ENCODE measurements at regions not wholly inside any gene's neighbourhood (a gene's known extent, or its start where the extent isn't known, plus 50 kb on each side); places are given as distances from the start of the nearest gene placed in this dataset.

DNA sequence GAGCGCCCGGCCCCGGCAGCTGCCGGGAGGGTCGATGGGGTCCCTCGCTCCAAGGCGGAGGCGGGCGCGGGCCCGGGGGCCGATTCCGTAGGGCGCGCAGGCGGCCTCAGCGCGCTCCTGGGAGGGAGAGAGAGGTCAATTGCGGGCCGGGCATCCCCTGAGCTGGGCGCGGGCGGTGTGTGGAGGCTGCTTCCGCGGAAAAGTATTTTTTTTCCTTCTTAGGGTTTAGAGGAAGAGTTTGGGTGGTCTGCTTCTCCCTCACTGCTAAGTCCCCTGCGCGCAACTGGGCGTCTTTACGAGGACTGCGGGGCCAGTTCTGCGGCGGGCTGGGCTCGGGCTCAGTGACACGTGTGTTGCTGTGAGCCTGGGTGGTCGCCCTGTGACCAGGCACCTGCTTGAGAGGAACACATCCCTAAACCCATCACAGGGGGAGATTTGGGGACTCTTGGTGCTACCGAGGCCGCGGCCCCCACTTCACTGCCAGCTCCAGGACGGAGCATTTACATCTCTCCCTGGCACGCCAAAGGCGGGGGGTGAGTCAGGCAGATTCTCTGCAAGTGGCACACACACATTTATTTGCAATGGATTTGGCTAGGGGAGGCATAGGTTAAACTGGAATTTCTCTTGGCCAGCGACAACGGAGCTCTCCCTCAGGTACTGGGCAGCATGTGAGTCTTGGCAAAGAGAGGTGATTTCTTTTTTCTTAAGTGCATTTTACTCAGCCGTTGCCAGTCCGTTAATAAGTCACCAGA lies 151.2 kb upstream of the SLC4A4 start:
- ATAC-seq (peak; percentile 40 to 58 (median 57)), DNase-seq (peak; percentile 19 to 71 (median 38))
- Histone ChIP-seq H3K36me3 (no peaks in the 10 kb centered on the region), H3K4me3 (peak overlapping the region; percentile 51 to 90 (median 76)), H3K9me3 (no peaks in the 10 kb centered on the region), H3K27me3 (peaks cover 0 to 37% (median 0%) of the 10 kb centered on the region in 9 donors), H3K27ac (peak overlapping the region; percentile 73 to 95 (median 85)), H3K4me1 (peaks cover 0 to 22% (median 7%) of the 10 kb centered on the region in 12 donors)
- TF ChIP-seq POLR2A (IDR thresholded peaks at IDR 0.05): no peak
- TF ChIP-seq, protein P1, sequence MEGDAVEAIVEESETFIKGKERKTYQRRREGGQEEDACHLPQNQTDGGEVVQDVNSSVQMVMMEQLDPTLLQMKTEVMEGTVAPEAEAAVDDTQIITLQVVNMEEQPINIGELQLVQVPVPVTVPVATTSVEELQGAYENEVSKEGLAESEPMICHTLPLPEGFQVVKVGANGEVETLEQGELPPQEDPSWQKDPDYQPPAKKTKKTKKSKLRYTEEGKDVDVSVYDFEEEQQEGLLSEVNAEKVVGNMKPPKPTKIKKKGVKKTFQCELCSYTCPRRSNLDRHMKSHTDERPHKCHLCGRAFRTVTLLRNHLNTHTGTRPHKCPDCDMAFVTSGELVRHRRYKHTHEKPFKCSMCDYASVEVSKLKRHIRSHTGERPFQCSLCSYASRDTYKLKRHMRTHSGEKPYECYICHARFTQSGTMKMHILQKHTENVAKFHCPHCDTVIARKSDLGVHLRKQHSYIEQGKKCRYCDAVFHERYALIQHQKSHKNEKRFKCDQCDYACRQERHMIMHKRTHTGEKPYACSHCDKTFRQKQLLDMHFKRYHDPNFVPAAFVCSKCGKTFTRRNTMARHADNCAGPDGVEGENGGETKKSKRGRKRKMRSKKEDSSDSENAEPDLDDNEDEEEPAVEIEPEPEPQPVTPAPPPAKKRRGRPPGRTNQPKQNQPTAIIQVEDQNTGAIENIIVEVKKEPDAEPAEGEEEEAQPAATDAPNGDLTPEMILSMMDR (IDR thresholded peaks at IDR 0.05): no peak
- 0 to 2% (median 1%) methylated on average over 32 to 45 of the region's 45 CpGs for WGBS, 4 donors
- intact Hi-C loops (cut with DNase I): loop anchor here in 9 of 10 donors (2.0 to 10.0 kb wide), 10 partner anchors 40 to 533 kb away; no protein-coding TSS in a partner anchor

DNA sequence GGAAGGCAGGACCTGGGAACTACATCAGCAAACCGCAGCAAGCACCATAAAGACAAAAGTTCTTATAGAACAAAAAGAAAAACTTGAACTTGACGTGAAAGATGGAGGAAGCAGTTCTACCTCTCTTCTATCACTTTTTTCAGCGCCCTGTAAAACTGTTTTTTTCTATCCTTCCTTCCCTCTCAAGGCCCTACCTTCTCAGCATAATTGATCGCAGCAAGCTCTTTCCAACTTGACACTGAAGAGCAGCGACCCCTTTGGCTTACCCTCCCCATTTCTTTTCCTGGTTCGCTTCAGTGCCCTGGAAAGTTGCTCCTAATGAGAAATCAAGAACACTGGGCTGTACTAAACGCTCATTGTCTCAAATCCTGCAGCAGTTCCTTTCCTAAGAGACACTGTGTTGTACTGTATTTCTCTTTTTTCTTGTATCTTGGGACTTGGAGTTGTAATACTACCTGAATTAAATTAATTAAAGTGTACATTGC lies 150.6 kb upstream of the SLC4A4 start:
- Histone ChIP-seq H3K36me3 (no peaks in the 10 kb centered on the region), H3K9me3 (no peaks in the 10 kb centered on the region), H3K4me3 (peak overlapping the region; percentile 51 to 90 (median 76)), H3K27me3 (peaks cover 0 to 37% (median 0%) of the 10 kb centered on the region in 9 donors), H3K27ac (peak overlapping the region in 11 of 12 donors; percentile 73 to 95 (median 86)), H3K4me1 (peaks cover 0 to 22% (median 7%) of the 10 kb centered on the region in 12 donors)
- 4 to 8% (median 6%) methylated on average over 7 of the region's 7 CpGs for WGBS, 4 donors
- intact Hi-C loops (cut with DNase I): loop anchor here in 9 of 10 donors (5.0 to 10.0 kb wide), 9 partner anchors 39 to 533 kb away; no protein-coding TSS in a partner anchor
- TF ChIP-seq POLR2A (IDR thresholded peaks at IDR 0.05): no peak
- TF ChIP-seq, protein P1 (IDR thresholded peaks at IDR 0.05): no peak
- no peak for DNase-seq
- peak in 1 of 4 donors; percentile 18 for ATAC-seq

DNA sequence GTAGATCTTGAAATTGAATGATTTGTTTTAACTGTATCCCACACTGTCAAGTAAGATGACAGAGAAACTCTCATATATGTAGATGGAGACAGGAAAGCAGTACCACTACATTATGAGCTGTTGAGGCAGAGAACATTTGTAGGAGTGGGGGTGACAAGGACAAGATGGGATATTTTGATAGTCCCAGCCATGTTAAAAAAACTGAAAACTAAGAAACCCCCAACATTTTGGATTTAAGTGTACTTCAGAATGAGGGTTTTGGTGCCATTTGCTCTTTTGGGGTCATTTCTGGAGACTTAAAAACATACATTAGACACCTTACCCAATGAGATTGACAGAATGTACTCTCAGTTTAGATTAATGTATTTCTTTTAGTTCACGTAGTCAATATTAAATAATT lies 149.9 kb upstream of the SLC4A4 start:
- TF ChIP-seq, protein P1 (IDR thresholded peaks at IDR 0.05): no peak
- no peak for TF ChIP-seq POLR2A (IDR thresholded peaks at IDR 0.05)
- Histone ChIP-seq H3K9me3 (no peaks in the 10 kb centered on the region), H3K27me3 (peaks cover 0 to 37% (median 0%) of the 10 kb centered on the region in 9 donors), H3K4me3 (peak overlapping the region in 8 of 12 donors; percentile 69 to 86 (median 76)), H3K36me3 (no peaks in the 10 kb centered on the region), H3K27ac (peak overlapping the region in 7 of 12 donors; percentile 29 to 95 (median 82)), H3K4me1 (peaks cover 0 to 22% (median 7%) of the 10 kb centered on the region in 12 donors)
- no peak for ATAC-seq
- DNase-seq: no peak
- intact Hi-C loops (cut with DNase I): loop anchor here in 9 of 10 donors (5.0 to 10.0 kb wide), 9 partner anchors 38 to 534 kb away; no protein-coding TSS in a partner anchor
- 77 to 86% (median 79%) methylated on average over 1 of the region's 1 CpG for WGBS, 4 donors

DNA sequence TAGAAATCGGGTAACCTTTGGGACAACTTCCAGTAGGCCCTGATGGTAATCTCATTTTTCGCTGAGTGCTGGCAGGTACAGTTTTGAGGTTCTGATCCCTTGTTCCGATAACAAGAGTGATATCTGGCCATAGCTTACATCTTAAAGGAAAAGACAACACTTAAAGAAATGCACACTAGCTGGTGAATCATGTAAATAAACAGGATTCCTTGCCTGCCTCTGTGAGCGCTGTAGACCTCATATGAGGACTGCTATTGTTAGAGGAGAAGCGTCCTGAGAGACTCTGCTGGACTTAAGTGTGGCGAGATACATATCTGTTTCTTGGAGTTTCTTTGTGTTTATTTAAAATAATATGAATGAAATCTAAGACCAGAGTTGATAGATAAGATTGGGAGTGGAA lies 149.3 kb upstream of the SLC4A4 start:
- Histone ChIP-seq H3K4me3 (peak overlapping the region in 2 of 12 donors; percentile 71 to 86), H3K27ac (peak overlapping the region in 4 of 12 donors; percentile 29 to 95 (median 84)), H3K36me3 (no peaks in the 10 kb centered on the region), H3K4me1 (peaks cover 0 to 22% (median 7%) of the 10 kb centered on the region in 12 donors), H3K9me3 (no peaks in the 10 kb centered on the region), H3K27me3 (peaks cover 0 to 37% (median 0%) of the 10 kb centered on the region in 9 donors)
- intact Hi-C loops (cut with DNase I): loop anchor here in 9 of 10 donors (5.0 to 10.0 kb wide), 9 partner anchors 38 to 535 kb away; no protein-coding TSS in a partner anchor
- no peak for DNase-seq
- 60 to 71% (median 69%) methylated on average over 6 of the region's 6 CpGs for WGBS, 4 donors
- no peak for TF ChIP-seq POLR2A (IDR thresholded peaks at IDR 0.05)
- TF ChIP-seq, protein P1 (IDR thresholded peaks at IDR 0.05): peak in 2 of 12 donors; percentile 18 to 29
- no peak for ATAC-seq
